GM23338 (cell line): ENCODE measurements at regions not wholly inside any gene's neighbourhood (a gene's known extent, or its start where the extent isn't known, plus 50 kb on each side); places are given as distances from the start of the nearest gene placed in this dataset.

Experiments used
- EZH2 ChIP-seq: fragments of 200-600 bp; sonication (generic); IDR thresholded peaks from one replicate; pipeline ENCODE4 v1.8.0; 2017; ENCODE audit warnings: antibody characterized with exemption, mild to moderate bottlenecking, low read depth; ENCODE audit not compliant: unreplicated experiment
- EZH2phosphoT487 ChIP-seq: fragments of 200-600 bp; sonication (generic); IDR thresholded peaks from one replicate; pipeline ENCODE4 v1.8.1; 2018; ENCODE audit warnings: antibody characterized with exemption; ENCODE audit not compliant: unreplicated experiment
- JUNB ChIP-seq: IDR thresholded peaks from one replicate; pipeline ENCODE4 v1.6.1; 2016; ENCODE audit warnings: antibody characterized with exemption; ENCODE audit not compliant: unreplicated experiment
- POLR2AphosphoS5 ChIP-seq: IDR thresholded peaks from 2 replicates; pipeline ENCODE4 v1.6.1; 2016; ENCODE audit warnings: antibody characterized with exemption, low read depth
- TF ChIP-seq, protein P1 (sequence below), 2 experiments: fragments of 200-600 bp in 1 of 2; sonication (generic) in 1 of 2; conservative IDR thresholded peaks; 2 replicates each; pipeline versions ENCODE4 v1.5.1 to v1.6.1; 2016 to 2017; ENCODE audit warnings: antibody characterized with exemption in 2 of 2, low read depth in 2 of 2, mild to moderate bottlenecking in 2 of 2, moderate library complexity in 1 of 2
- TF ChIP-seq, protein P2 (sequence below): IDR thresholded peaks from one replicate; pipeline ENCODE4 v1.6.1; 2018; ENCODE audit warnings: antibody characterized with exemption; ENCODE audit not compliant: unreplicated experiment

DNA sequence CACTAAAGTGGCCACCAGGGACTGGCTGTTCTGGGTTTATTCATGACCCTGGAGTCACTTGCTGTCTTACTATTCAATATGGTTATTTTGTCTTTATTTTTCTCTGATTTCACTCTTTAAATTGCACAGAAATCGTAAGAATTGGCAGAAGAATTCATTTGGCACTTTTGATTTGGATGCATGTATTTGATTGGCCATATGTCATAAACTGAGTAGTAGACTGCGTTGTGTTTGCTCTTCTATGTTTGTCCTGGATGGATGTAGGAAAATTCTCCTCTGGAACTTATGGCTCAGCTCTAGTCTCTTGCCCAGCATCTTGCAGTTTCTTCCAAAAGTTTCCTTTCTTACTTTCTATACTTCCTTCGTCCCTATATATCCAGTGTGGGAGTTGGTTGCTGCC, 452.7 kb downstream of the GATA3 start:
- TF ChIP-seq, protein P1, sequence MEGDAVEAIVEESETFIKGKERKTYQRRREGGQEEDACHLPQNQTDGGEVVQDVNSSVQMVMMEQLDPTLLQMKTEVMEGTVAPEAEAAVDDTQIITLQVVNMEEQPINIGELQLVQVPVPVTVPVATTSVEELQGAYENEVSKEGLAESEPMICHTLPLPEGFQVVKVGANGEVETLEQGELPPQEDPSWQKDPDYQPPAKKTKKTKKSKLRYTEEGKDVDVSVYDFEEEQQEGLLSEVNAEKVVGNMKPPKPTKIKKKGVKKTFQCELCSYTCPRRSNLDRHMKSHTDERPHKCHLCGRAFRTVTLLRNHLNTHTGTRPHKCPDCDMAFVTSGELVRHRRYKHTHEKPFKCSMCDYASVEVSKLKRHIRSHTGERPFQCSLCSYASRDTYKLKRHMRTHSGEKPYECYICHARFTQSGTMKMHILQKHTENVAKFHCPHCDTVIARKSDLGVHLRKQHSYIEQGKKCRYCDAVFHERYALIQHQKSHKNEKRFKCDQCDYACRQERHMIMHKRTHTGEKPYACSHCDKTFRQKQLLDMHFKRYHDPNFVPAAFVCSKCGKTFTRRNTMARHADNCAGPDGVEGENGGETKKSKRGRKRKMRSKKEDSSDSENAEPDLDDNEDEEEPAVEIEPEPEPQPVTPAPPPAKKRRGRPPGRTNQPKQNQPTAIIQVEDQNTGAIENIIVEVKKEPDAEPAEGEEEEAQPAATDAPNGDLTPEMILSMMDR (conservative IDR thresholded peaks at IDR 0.05; ENCODE audit: low read depth in 2 of 2) = no peak
- TF ChIP-seq EZH2 (no peak), POLR2AphosphoS5 (no peak), JUNB (no peak), EZH2phosphoT487 (no peak)
- TF ChIP-seq, protein P2, sequence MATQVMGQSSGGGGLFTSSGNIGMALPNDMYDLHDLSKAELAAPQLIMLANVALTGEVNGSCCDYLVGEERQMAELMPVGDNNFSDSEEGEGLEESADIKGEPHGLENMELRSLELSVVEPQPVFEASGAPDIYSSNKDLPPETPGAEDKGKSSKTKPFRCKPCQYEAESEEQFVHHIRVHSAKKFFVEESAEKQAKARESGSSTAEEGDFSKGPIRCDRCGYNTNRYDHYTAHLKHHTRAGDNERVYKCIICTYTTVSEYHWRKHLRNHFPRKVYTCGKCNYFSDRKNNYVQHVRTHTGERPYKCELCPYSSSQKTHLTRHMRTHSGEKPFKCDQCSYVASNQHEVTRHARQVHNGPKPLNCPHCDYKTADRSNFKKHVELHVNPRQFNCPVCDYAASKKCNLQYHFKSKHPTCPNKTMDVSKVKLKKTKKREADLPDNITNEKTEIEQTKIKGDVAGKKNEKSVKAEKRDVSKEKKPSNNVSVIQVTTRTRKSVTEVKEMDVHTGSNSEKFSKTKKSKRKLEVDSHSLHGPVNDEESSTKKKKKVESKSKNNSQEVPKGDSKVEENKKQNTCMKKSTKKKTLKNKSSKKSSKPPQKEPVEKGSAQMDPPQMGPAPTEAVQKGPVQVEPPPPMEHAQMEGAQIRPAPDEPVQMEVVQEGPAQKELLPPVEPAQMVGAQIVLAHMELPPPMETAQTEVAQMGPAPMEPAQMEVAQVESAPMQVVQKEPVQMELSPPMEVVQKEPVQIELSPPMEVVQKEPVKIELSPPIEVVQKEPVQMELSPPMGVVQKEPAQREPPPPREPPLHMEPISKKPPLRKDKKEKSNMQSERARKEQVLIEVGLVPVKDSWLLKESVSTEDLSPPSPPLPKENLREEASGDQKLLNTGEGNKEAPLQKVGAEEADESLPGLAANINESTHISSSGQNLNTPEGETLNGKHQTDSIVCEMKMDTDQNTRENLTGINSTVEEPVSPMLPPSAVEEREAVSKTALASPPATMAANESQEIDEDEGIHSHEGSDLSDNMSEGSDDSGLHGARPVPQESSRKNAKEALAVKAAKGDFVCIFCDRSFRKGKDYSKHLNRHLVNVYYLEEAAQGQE = no peak
